ENCODE measurements at regions not wholly inside any gene's neighbourhood (a gene's known extent, or its start where the extent isn't known, plus 50 kb on each side); places are given as distances from the start of the nearest gene placed in this dataset.

DNA sequence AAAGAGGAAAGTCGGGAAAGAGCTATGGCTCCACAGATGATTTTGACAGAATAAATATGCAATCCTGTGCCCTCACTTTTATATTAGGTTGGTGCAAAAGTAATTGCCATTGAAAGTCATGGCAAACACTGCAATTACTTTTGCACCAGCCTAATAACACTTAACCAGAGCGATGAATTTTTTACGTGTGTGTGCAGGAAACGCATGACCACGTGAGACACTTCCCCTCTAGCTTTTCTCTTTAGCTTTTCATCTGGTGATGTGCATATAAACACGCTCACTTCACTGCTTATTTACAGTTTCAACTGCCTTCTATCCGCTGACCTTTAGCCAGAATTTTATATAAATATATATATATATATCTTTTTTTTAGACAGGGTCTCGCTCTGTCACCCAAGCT lies 216.3 kb upstream of the PSMD7 start:
- TF ChIP-seq FOS (IDR thresholded peaks at IDR 0.05; ENCODE audit: low read depth, low read length) (no peak), CEBPB (IDR thresholded peaks at IDR 0.05; ENCODE audit: low read depth, low read length) (no peak), POLR2A (IDR thresholded peaks at IDR 0.05; ENCODE audit: low read depth, low read length) (no peak), NFE2L2 (IDR thresholded peaks at IDR 0.05; ENCODE audit: low read depth, low read length) (no peak), BHLHE40 (IDR thresholded peaks at IDR 0.05; ENCODE audit: low read depth, low read length) (no peak), MXI1 (IDR thresholded peaks at IDR 0.05; ENCODE audit: borderline replicate concordance, low read depth, low read length) (no peak), RFX5 (IDR thresholded peaks at IDR 0.05; ENCODE audit: low read depth, low read length) (no peak)
- TF ChIP-seq, protein P1, sequence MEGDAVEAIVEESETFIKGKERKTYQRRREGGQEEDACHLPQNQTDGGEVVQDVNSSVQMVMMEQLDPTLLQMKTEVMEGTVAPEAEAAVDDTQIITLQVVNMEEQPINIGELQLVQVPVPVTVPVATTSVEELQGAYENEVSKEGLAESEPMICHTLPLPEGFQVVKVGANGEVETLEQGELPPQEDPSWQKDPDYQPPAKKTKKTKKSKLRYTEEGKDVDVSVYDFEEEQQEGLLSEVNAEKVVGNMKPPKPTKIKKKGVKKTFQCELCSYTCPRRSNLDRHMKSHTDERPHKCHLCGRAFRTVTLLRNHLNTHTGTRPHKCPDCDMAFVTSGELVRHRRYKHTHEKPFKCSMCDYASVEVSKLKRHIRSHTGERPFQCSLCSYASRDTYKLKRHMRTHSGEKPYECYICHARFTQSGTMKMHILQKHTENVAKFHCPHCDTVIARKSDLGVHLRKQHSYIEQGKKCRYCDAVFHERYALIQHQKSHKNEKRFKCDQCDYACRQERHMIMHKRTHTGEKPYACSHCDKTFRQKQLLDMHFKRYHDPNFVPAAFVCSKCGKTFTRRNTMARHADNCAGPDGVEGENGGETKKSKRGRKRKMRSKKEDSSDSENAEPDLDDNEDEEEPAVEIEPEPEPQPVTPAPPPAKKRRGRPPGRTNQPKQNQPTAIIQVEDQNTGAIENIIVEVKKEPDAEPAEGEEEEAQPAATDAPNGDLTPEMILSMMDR (conservative IDR thresholded peaks at IDR 0.05; ENCODE audit: low read depth, low read length), result no peak
